Fibroblast of lung (primary cell): ENCODE measurements at regions not wholly inside any gene's neighbourhood (a gene's known extent, or its start where the extent isn't known, plus 50 kb on each side); places are given as distances from the start of the nearest gene placed in this dataset.

Source experiments
- DNase-seq, 2 donors: peaks; one replicate each; pipeline versions ENCODE4 v3.0.0 to v3.0.0-alpha.2; 2010; ENCODE audit warnings: low read depth in 2 of 2
- H2AFZ ChIP-seq: 2 replicates; pipeline ENCODE4 v1.5.1; 2012; ENCODE audit warnings: low read length, control low read depth, inconsistent platforms
- H3K27ac ChIP-seq: 2 replicates; pipeline ENCODE4 v1.5.1; 2011; ENCODE audit warnings: low read length, control low read depth; ENCODE audit not compliant: insufficient read depth
- H3K27me3 ChIP-seq: 2 replicates; pipeline ENCODE4 v1.5.1; 2011; ENCODE audit warnings: mild to moderate bottlenecking, low read length; ENCODE audit not compliant: control insufficient read depth, insufficient read depth
- H3K36me3 ChIP-seq: 2 replicates; pipeline ENCODE4 v1.5.1; 2011; ENCODE audit warnings: low read length; ENCODE audit not compliant: control insufficient read depth, insufficient read depth
- H3K4me1 ChIP-seq: 2 replicates; pipeline ENCODE4 v1.5.1; 2011; ENCODE audit warnings: low read length; ENCODE audit not compliant: control insufficient read depth, insufficient read depth; ENCODE audit errors: extremely low read depth
- H3K4me2 ChIP-seq: 2 replicates; pipeline ENCODE4 v1.5.1; 2011; ENCODE audit warnings: low read length, control low read depth; ENCODE audit not compliant: insufficient read depth; ENCODE audit errors: extremely low read depth
- H3K4me3 ChIP-seq, 4 experiments: fragments of 200-600 bp in 1 of 4; sonication (generic) in 1 of 4; replicated peaks in 1 of 4; 2 replicates each; pipeline ENCODE4 v1.5.1; 2011 to 2016; ENCODE audit warnings: low read length in 4 of 4, low read depth in 3 of 4, mild to moderate bottlenecking in 3 of 4, control low read depth in 2 of 4, inconsistent platforms in 1 of 4, mixed read lengths in 1 of 4; ENCODE audit not compliant: insufficient read depth in 1 of 4; ENCODE audit errors: control extremely low read depth in 1 of 4
- H3K79me2 ChIP-seq: 2 replicates; pipeline ENCODE4 v1.5.1; 2012; ENCODE audit warnings: mild to moderate bottlenecking, low read length, inconsistent platforms; ENCODE audit not compliant: control insufficient read depth, insufficient read depth
- H3K9ac ChIP-seq: 2 replicates; pipeline ENCODE4 v1.5.1; 2011; ENCODE audit warnings: mild to moderate bottlenecking, low read length, control low read depth; ENCODE audit not compliant: insufficient read depth
- H3K9me3 ChIP-seq: 2 replicates; pipeline ENCODE4 v1.5.1; 2012; ENCODE audit warnings: low read depth, low read length; ENCODE audit not compliant: control insufficient read depth, insufficient read depth
- H4K20me1 ChIP-seq: 2 replicates; pipeline ENCODE4 v1.5.1; 2011; ENCODE audit warnings: low read length; ENCODE audit not compliant: control insufficient read depth, insufficient read depth; ENCODE audit errors: extremely low read depth
- CTCF ChIP-seq, 2 donors: IDR thresholded peaks in 1 of 2; conservative IDR thresholded peaks in 1 of 2; 1 replicate in 1 of 2; 2 replicates in 1 of 2; pipeline ENCODE4 v1.5.1; 2011 to 2012; ENCODE audit warnings: low read length in 2 of 2, control low read depth in 1 of 2, inconsistent platforms in 1 of 2, low read depth in 1 of 2, mild to moderate bottlenecking in 1 of 2
- EZH2 ChIP-seq: IDR thresholded peaks from 2 replicates; pipeline ENCODE4 v1.5.1; 2012; ENCODE audit warnings: low read length, control low read depth, mild to moderate bottlenecking; ENCODE audit errors: missing control alignments

GRCh38 chr16:64151990-64152767 is 969.7 kb downstream of the CDH11 start:
- H2AFZ ChIP-seq = no peak overlapping the region
- no peaks in the 10 kb centered on the region for H3K36me3 ChIP-seq
- DNase-seq = no peak
- no peak overlapping the region for H3K4me2 ChIP-seq
- H3K27me3 ChIP-seq = no peaks in the 10 kb centered on the region
- H3K79me2 ChIP-seq = no peaks in the 10 kb centered on the region
- no peaks in the 10 kb centered on the region for H3K9me3 ChIP-seq
- H3K4me1 ChIP-seq = no peaks in the 10 kb centered on the region
- TF ChIP-seq CTCF (conservative IDR thresholded peaks at IDR 0.05 in 1 of 2, IDR thresholded peaks at IDR 0.05 in 1 of 2; ENCODE audit: low read depth in 1 of 2, low read length in 2 of 2) (no peak), EZH2 (no peak)
- no peaks in the 10 kb centered on the region for H4K20me1 ChIP-seq
- H3K27ac ChIP-seq = no peak overlapping the region
- no peak overlapping the region for H3K4me3 ChIP-seq
- no peak overlapping the region for H3K9ac ChIP-seq

DNA sequence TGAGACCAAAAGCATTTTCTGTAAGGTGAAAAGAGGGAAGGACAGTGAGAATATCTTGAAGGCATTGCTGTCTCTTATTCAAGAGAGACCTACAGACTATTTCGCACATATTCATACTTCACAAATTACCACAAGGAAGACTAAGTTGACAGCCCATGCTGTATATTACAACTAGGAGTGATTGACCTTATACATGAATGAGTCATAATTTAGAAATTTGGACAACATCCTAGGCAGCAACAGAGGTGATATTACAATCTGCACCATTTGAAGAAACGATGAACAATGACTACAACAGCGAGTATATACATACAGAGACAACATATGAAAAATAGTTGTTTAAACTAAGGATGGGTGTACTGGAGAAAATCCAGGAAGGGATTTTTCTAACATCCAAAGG is 971.7 kb downstream of the CDH11 start:
- no peak overlapping the region for H3K9ac ChIP-seq

DNA sequence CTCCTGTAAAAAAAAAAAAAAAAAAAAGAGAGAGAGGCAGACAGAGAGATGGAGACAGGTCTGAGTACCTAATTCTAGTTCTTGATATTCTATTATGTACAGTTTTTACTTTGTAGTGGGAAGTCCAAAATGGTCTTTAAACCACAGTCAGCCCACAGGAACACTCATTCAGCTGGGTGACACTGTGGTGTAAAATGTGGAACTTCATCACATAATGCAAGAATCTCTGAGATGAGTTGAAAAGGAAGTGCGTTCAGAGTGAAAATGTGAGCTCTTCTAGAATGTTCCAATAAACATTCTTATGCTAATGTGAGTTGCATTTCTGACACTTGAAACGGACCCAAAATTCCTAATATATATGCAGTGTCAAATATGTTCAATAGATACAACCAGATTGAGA is 972.1 kb downstream of the CDH11 start:
- no peak for DNase-seq
- no peak overlapping the region for H3K27ac ChIP-seq
- TF ChIP-seq EZH2 (no peak), CTCF (conservative IDR thresholded peaks at IDR 0.05 in 1 of 2, IDR thresholded peaks at IDR 0.05 in 1 of 2; ENCODE audit: low read depth in 1 of 2, low read length in 2 of 2) (no peak)

More for the DNA sequence above, 971.7 kb downstream of the CDH11 start:
- H4K20me1 ChIP-seq = no peaks in the 10 kb centered on the region
- no peak overlapping the region for H3K4me2 ChIP-seq
- TF ChIP-seq CTCF (conservative IDR thresholded peaks at IDR 0.05 in 1 of 2, IDR thresholded peaks at IDR 0.05 in 1 of 2; ENCODE audit: low read depth in 1 of 2, low read length in 2 of 2) (no peak), EZH2 (no peak)
- no peak overlapping the region for H3K4me3 ChIP-seq
- no peaks in the 10 kb centered on the region for H3K27me3 ChIP-seq
- H3K9me3 ChIP-seq = no peaks in the 10 kb centered on the region
- H3K27ac ChIP-seq = no peak overlapping the region
- H3K4me1 ChIP-seq = no peaks in the 10 kb centered on the region
- H2AFZ ChIP-seq = no peak overlapping the region
- peak; percentile 29 to 35 for DNase-seq
- H3K36me3 ChIP-seq = no peaks in the 10 kb centered on the region
- no peaks in the 10 kb centered on the region for H3K79me2 ChIP-seq

More for the DNA sequence above, 972.1 kb downstream of the CDH11 start:
- Histone ChIP-seq H3K79me2 (no peaks in the 10 kb centered on the region), H3K9me3 (no peaks in the 10 kb centered on the region), H3K27me3 (no peaks in the 10 kb centered on the region), H3K4me1 (no peaks in the 10 kb centered on the region), H3K36me3 (no peaks in the 10 kb centered on the region), H3K4me2 (no peak overlapping the region), H3K4me3 (no peak overlapping the region), H4K20me1 (no peaks in the 10 kb centered on the region), H2AFZ (no peak overlapping the region), H3K9ac (no peak overlapping the region)
